CD4-positive, alpha-beta T cell treated with Interferon gamma for 1 hour (primary cell): ENCODE measurements at regions not wholly inside any gene's neighbourhood (a gene's known extent, or its start where the extent isn't known, plus 50 kb on each side); places are given as distances from the start of the nearest gene placed in this dataset.
"Not testable (repeated sequence)": the region's sequence is repeated elsewhere in the genome, so short reads cannot be mapped to it uniquely, and the experiment has no call there.

Experiments
- DNase-seq: peaks from one replicate; pipeline ENCODE4 v3.0.0-alpha.2; 2020

DNA sequence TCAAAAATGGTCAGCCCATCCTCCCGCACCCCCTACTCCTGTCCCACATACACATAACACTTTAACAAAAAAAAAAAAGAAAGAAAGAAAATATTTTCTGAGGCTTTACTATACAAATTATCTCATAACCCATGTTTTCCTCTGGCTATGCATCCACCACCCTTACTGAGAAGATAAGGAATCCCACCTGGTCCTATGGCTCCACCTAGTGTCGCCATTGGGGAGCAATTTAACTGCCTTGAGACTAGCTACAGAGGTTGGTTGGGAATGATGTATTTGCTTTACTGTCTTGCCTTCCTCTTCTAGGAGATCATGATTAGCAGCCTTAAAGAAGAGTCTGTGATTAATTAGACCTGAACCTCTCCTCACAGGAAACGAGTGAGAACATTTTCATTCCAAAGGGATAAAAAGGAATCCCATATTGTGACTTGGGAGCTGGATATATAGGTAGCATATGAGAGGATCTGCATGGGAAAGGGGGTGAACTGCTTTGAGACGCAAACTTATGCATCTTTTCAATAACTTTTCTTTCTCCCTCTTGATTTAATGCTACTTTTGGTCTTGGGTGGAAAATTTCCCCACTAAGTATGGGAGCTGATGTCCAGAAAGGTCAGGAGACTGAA is 77.7 kb upstream of the SELENOP start:
- DNase-seq = peak; percentile 53

DNA sequence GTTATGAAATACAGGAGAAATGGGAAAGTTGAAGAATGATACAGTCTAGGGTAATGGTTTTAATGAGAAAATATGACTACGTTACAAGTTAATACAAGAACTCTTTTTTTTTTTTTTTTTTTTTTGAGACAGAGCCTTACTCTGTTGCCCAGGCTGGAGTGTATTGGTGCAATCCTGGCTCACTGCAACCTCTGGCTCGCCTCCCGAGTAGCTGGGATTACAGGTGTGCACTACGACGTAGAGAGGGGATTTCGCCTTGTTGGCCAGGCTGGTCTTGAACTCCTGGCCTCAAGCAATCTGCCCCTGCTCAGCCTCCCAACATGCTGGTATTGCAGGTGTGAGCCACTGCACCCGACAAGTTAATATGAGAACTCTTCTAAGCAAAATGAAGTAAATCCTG is 77.1 kb upstream of the SELENOP start:
- no peak for DNase-seq

DNA sequence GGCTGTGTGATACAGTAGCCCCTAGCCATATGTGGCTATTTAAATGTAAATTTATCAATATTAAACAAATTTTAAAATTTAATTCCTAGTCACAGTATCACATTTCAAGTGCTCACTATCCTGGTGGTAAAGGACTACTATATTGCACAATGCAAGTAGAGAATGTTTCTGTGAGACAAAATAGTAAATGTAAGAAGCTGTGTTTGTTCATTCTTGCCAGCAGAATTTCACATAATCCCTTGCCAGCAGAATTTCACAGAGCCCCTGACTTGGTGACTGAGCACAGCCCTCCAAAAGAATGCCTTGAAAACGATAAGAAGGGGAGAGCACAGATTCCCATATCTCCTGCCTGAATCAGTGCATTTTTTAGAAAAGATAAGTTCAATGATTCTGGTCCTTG is 75.9 kb upstream of the SELENOP start:
- no peak for DNase-seq

- no peak for DNase-seq
Measured at GRCh38 chr5:42887097-42887496, 75.4 kb upstream of the SELENOP start.

GRCh38 chr5:42886635-42887034 is 74.9 kb upstream of the SELENOP start:
- DNase-seq = no peak

- DNase-seq = no peak
Measured at GRCh38 chr5:42884326-42884725, 72.6 kb upstream of the SELENOP start.

DNA sequence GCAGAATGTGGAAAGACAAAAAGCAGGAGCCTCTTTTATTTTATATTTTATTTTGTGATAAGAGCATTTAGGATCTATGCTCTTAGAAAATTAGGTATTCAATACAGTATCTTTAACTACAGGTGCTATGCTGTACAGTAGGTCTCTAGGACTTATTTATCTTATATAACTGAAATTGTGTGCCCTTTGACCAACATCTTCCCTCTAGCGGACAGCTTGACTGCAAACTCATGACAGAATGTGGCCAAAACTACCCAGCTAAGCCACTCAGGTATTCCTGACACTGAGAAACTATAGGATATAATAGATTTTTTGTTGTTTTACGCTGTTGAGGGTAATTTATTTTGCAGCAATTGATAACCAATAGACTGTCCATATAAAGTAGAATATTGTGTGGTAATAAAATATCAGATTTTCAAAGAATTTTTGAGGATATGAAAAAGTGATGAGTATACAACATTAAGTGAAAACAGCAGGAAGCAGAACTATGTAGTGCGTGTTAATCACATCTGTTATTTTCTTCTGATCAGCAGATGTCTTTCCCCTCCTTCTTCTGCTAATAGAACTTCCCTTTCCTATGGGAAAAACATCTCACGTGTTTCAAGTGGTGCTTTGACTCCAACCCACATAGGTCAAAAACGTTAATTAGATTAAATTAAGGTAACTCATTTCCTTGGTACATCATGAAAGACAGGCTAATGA is 69.9 kb upstream of the SELENOP start:
- DNase-seq = no peak

GRCh38 chr5:42880496-42881150 is 68.9 kb upstream of the SELENOP start:
- DNase-seq = no peak

DNA sequence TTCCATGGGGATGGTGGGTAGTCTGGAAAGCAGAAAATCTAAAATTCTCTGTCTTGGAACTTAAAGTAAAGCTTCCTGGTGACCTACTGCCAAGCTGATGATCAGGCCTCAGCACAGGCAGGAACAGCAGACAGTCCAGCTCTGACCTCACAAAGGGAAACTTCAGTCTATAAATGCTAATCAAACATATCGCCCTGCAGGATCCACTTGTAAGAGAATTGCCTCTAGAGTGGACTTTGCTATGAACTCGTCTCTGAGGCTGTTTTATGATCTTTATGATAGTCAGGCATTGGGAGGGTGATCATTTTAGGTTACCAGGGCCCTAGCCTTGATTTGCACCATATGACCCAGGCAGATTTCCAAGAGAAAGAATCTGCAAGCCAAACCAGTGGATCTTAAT is 67.6 kb upstream of the SELENOP start:
- no peak for DNase-seq

DNA sequence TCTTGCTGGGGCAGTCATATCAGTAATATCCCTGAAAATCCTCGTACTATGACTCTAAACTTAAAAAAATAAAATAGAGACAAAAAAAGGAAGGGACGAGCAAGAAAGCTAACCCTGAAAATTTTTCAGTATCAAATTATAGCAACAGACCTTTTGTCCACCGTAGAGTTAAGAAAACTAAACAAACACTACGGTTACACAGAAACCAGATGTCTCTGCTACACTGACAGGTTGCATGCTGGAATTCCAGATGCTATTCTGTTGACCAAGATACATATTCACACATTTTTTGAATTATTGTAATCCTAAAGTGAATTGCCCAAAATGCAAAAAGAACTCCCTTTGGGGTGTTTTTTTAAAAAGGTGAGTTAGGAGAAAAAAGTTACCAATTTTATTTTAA is 66.9 kb upstream of the SELENOP start:
- DNase-seq = no peak

- DNase-seq = no peak
Measured at GRCh38 chr5:42878041-42878440, 66.3 kb upstream of the SELENOP start.

DNA sequence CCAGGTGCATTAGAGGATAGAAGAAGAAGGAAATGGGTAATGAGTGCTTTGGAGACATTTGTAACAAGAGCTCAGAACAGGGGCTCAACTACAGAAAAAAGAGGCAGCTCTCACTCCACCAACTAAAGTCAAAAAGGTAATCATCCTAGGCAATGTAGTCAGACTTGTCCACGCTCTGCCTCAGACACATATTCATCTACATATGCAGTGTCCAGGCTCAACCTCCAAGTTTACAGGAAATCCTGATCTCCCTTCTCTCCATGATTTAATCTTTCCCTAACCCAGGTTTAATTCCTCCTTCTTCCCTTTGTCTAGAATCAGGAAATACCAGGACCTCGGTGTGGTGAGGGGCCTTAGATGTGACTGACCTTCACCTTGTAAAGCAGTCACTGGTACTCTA is 65.7 kb upstream of the SELENOP start:
- DNase-seq = no peak

DNA sequence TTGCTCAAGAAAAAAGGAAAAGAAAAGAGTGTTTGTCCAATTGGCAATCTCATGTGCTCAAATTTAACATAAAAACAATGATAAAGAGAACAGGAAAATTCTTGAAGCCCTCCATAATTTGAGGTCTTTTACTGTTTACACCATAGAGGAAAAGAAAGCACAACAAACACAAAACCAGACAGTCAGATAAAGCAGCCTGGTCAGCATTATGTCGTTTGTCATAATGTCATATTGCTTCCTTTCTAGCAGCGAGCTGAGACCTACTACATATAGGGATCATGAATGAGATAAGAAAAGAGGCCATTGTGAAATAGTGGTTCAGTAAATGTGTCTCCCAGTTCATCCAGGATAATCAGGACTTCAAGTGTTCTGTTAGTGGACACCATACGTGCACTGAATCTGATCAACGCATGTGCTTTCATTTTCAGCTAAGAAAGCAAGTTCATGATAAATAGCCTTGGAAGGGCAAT is 64.7 kb upstream of the SELENOP start:
- DNase-seq = no peak

GRCh38 chr5:42875785-42876374 is 64.2 kb upstream of the SELENOP start:
- no peak for DNase-seq

- DNase-seq = no peak
Measured at GRCh38 chr5:42875211-42875610, 63.5 kb upstream of the SELENOP start.

GRCh38 chr5:42874621-42875198 is 63.0 kb upstream of the SELENOP start:
- no peak for DNase-seq

GRCh38 chr5:42872865-42873264 is 61.2 kb upstream of the SELENOP start:
- no peak for DNase-seq

GRCh38 chr5:42870882-42871418 is 59.3 kb upstream of the SELENOP start:
- DNase-seq = no peak

DNA sequence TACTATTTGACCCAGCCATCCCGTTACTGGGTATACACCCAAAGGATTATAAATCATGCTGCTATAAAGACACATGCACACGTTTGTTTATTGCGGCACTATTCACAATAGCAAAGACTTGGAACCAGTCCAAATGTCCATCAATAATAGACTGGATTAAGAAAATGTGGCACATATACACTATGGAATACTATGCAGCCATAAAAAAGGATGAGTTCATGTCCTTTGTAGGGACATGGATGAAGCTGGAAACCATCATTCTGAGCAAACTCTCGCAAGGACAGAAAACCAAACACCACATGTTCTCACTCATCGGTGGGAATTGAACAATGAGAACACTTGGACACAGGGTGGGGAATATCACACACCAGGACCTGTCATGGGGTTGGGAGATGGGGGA is 56.7 kb upstream of the SELENOP start:
- DNase-seq = not testable (repeated sequence)

DNA sequence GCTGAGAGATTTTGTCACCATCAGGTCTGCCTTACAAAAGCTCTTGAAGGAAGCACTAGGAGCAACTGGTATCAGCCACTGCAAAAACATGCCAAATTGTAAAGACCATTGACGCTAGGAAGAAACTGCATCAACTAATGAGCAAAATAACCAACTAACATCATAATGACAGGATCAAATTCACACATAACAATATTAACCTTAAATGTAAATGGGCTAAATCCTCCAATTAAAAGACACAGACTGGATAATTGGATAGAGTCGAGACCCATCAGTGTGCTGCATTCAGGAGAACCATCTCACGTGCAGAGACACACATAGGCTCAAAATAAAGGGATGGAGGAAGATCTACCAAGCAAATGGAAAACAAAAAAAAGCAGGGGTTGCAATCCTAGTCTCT is 53.1 kb upstream of the SELENOP start:
- DNase-seq = not testable (repeated sequence)
